Forelimb muscle (tissue), 1 donor: ENCODE measurements at regions not wholly inside any gene's neighbourhood (a gene's known extent, or its start where the extent isn't known, plus 50 kb on each side); places are given as distances from the start of the nearest gene placed in this dataset.

Experiments
- DNase-seq: peaks from one replicate; pipeline ENCODE4 v3.0.0-alpha.2; 2013; ENCODE audit warnings: low read depth

GRCh38 chr12:13595536-13596443 lies 385.6 kb downstream of the GRIN2B start:
- no peak for DNase-seq

- no peak for DNase-seq
Measured at GRCh38 chr12:13594731-13595514, 386.5 kb downstream of the GRIN2B start.

GRCh38 chr12:13592063-13592942 lies 389.1 kb downstream of the GRIN2B start:
- DNase-seq = no peak

- no peak for DNase-seq
Measured at GRCh38 chr12:13591488-13591887, 389.9 kb downstream of the GRIN2B start.

- no peak for DNase-seq
Measured at GRCh38 chr12:13591059-13591458, 390.3 kb downstream of the GRIN2B start.

- DNase-seq = no peak
Measured at GRCh38 chr12:13588574-13588973, 392.0 kb downstream of the EMP1 start.

- DNase-seq = no peak
Measured at GRCh38 chr12:13587721-13588390, 391.3 kb downstream of the EMP1 start.

GRCh38 chr12:13586361-13586760 lies 389.8 kb downstream of the EMP1 start:
- DNase-seq = no peak

- no peak for DNase-seq
Measured at GRCh38 chr12:13584541-13584940, 388.0 kb downstream of the EMP1 start.

- DNase-seq = no peak
Measured at GRCh38 chr12:13583630-13584029, 387.1 kb downstream of the EMP1 start.

- DNase-seq = no peak
Measured at GRCh38 chr12:13582421-13582820, 385.9 kb downstream of the EMP1 start.

- DNase-seq = no peak
Measured at GRCh38 chr12:13581031-13581430, 384.5 kb downstream of the EMP1 start.

GRCh38 chr12:13580206-13580605 lies 383.7 kb downstream of the EMP1 start:
- no peak for DNase-seq

- DNase-seq = no peak
Measured at GRCh38 chr12:13576935-13577500, 380.5 kb downstream of the EMP1 start.

- no peak for DNase-seq
Measured at GRCh38 chr12:13573698-13574321, 377.3 kb downstream of the EMP1 start.

- no peak for DNase-seq
Measured at GRCh38 chr12:13571035-13571434, 374.5 kb downstream of the EMP1 start.

- no peak for DNase-seq
Measured at GRCh38 chr12:13570005-13570694, 373.6 kb downstream of the EMP1 start.

- no peak for DNase-seq
Measured at GRCh38 chr12:13566292-13566691, 369.8 kb downstream of the EMP1 start.

GRCh38 chr12:13564266-13564810 lies 367.8 kb downstream of the EMP1 start:
- DNase-seq = no peak

GRCh38 chr12:13563743-13564125 lies 367.2 kb downstream of the EMP1 start:
- no peak for DNase-seq
